Parathyroid adenoma (tissue), 2 donors: ENCODE measurements at regions not wholly inside any gene's neighbourhood (a gene's known extent, or its start where the extent isn't known, plus 50 kb on each side); places are given as distances from the start of the nearest gene placed in this dataset.

Source experiments
- H2AFZ ChIP-seq: fragments of 300-600 bp; sonication (generic); one replicate; pipeline ENCODE4 v1.7.0; 2017; ENCODE audit warnings: antibody characterized with exemption, mild to moderate bottlenecking
- H3K27ac ChIP-seq: fragments of 300-600 bp; sonication (generic); one replicate; pipeline ENCODE4 v1.7.0; 2017
- H3K27me3 ChIP-seq: fragments of 300-600 bp; sonication (generic); one replicate; pipeline ENCODE4 v1.7.0; 2017; ENCODE audit warnings: low read length; ENCODE audit not compliant: control insufficient read depth, insufficient read depth
- H3K36me3 ChIP-seq: fragments of 300-600 bp; sonication (generic); one replicate; pipeline ENCODE4 v1.7.0; 2017; ENCODE audit warnings: low read length; ENCODE audit not compliant: control insufficient read depth, insufficient read depth
- H3K4me1 ChIP-seq: fragments of 300-600 bp; sonication (generic); one replicate; pipeline ENCODE4 v1.7.0; 2017; ENCODE audit warnings: control low read depth
- H3K4me2 ChIP-seq: fragments of 300-600 bp; sonication (generic); one replicate; pipeline ENCODE4 v1.7.0; 2017; ENCODE audit warnings: low read length
- H3K4me3 ChIP-seq: fragments of 300-600 bp; sonication (generic); one replicate; pipeline ENCODE4 v1.7.0; 2017; ENCODE audit warnings: low read depth, low read length
- H3K79me2 ChIP-seq: fragments of 300-600 bp; sonication (generic); one replicate; pipeline ENCODE4 v1.7.0; 2017; ENCODE audit warnings: control low read depth
- H3K9ac ChIP-seq: fragments of 300-600 bp; sonication (generic); one replicate; pipeline ENCODE4 v1.7.0; 2017; ENCODE audit warnings: mild to moderate bottlenecking
- H3K9me3 ChIP-seq: fragments of 300-600 bp; sonication (generic); one replicate; pipeline ENCODE4 v1.7.0; 2017; ENCODE audit warnings: low read length; ENCODE audit not compliant: control insufficient read depth
- TF ChIP-seq, protein P1 (sequence below): fragments of 300-600 bp; sonication (generic); IDR thresholded peaks from one replicate; pipeline ENCODE4 v1.7.0; 2017; ENCODE audit warnings: antibody characterized with exemption, mild to moderate bottlenecking
- donor health status: primary hyperparathyroidism.

GRCh38 chr7:156096771-156097538 is 284.7 kb upstream of the SHH start:
- no peaks in the 10 kb centered on the region for H3K79me2 ChIP-seq
- TF ChIP-seq, protein P1, sequence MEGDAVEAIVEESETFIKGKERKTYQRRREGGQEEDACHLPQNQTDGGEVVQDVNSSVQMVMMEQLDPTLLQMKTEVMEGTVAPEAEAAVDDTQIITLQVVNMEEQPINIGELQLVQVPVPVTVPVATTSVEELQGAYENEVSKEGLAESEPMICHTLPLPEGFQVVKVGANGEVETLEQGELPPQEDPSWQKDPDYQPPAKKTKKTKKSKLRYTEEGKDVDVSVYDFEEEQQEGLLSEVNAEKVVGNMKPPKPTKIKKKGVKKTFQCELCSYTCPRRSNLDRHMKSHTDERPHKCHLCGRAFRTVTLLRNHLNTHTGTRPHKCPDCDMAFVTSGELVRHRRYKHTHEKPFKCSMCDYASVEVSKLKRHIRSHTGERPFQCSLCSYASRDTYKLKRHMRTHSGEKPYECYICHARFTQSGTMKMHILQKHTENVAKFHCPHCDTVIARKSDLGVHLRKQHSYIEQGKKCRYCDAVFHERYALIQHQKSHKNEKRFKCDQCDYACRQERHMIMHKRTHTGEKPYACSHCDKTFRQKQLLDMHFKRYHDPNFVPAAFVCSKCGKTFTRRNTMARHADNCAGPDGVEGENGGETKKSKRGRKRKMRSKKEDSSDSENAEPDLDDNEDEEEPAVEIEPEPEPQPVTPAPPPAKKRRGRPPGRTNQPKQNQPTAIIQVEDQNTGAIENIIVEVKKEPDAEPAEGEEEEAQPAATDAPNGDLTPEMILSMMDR: no peak
- H3K9me3 ChIP-seq: no peaks in the 10 kb centered on the region
- H3K27ac ChIP-seq: no peak overlapping the region
- no peaks in the 10 kb centered on the region for H3K27me3 ChIP-seq
- no peak overlapping the region for H2AFZ ChIP-seq
- H3K4me2 ChIP-seq: no peak overlapping the region
- no peak overlapping the region for H3K9ac ChIP-seq
- no peak overlapping the region for H3K4me3 ChIP-seq
- no peaks in the 10 kb centered on the region for H3K4me1 ChIP-seq
- no peaks in the 10 kb centered on the region for H3K36me3 ChIP-seq

GRCh38 chr7:156095908-156096539 is 283.8 kb upstream of the SHH start:
- Histone ChIP-seq H3K27me3 (no peaks in the 10 kb centered on the region), H2AFZ (no peak overlapping the region), H3K27ac (no peak overlapping the region), H3K9ac (no peak overlapping the region), H3K4me1 (no peaks in the 10 kb centered on the region), H3K4me3 (no peak overlapping the region), H3K9me3 (no peaks in the 10 kb centered on the region), H3K36me3 (no peaks in the 10 kb centered on the region), H3K4me2 (no peak overlapping the region), H3K79me2 (no peaks in the 10 kb centered on the region)
- TF ChIP-seq, protein P1: no peak

DNA sequence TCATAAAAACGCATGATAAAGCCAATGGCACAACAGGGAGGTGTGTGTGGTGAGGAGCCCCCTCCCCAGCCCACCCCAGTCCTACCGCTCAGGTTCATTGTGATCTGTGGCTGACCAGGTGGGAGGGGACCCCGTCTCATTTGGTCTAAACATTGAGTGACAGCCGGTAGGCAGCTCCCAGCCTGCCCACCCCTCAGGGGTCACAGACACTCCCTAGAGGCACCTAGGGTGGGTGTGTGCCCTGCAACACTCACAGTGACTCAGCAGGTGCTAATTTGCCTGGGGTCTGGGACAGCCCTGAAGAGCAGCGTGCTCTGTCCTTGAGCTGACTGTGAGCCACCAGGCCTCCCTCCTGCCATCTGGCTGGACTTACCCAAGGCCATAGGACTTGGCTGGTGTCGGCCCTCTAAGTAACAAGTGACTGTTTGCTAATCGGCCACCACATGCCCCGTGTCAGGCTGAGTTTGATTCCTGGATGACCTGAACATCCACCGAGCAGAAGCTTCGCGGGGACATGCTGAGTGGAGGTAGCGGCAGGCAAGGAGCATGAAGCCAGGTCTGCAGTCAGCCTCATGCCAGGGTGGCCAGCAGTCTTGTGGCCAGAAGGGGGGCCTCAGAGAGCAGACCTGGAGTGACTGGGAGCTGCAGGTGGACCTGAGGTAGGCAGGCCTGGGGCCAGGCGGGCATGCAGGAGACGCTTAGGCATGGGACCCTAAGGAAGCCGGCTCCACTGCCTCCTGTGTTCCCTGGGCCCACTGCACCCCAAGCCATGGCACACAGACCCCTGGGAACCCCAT is 282.3 kb upstream of the SHH start:
- Histone ChIP-seq H3K4me1 (no peaks in the 10 kb centered on the region), H3K27me3 (no peaks in the 10 kb centered on the region), H2AFZ (no peak overlapping the region), H3K4me2 (no peak overlapping the region), H3K9me3 (no peaks in the 10 kb centered on the region), H3K79me2 (no peaks in the 10 kb centered on the region), H3K4me3 (no peak overlapping the region), H3K9ac (no peak overlapping the region), H3K27ac (no peak overlapping the region), H3K36me3 (no peaks in the 10 kb centered on the region)
- TF ChIP-seq, protein P1: no peak

DNA sequence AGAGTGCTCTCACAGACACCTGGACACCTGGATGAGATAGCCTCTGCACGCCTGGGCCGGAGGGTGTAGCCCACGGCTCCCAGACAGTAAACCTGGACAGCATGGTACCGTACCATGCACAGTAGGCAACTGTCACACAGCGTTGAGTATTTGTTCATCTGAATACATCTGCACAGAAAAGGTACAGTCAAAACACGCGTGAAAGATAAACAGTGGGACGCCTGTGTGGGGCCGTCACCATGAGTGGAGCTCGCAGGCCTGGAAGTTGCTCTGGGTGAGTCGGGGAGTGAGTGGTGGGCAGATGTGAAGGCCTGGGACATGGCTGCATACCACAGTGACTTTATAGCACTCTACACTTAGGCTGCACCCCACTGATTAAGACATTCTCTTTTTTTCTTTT is 280.0 kb upstream of the SHH start:
- Histone ChIP-seq H3K4me3 (no peak overlapping the region), H3K27ac (no peak overlapping the region), H3K4me1 (no peaks in the 10 kb centered on the region), H2AFZ (no peak overlapping the region), H3K79me2 (no peaks in the 10 kb centered on the region), H3K9me3 (no peaks in the 10 kb centered on the region), H3K27me3 (no peaks in the 10 kb centered on the region), H3K36me3 (no peaks in the 10 kb centered on the region), H3K4me2 (no peak overlapping the region), H3K9ac (no peak overlapping the region)
- TF ChIP-seq, protein P1: no peak
